GM18951 (cell line): ENCODE measurements at regions not wholly inside any gene's neighbourhood (a gene's known extent, or its start where the extent isn't known, plus 50 kb on each side); places are given as distances from the start of the nearest gene placed in this dataset.

Experiments
- POLR2A ChIP-seq: IDR thresholded peaks from 4 replicates; pipeline ENCODE4 v1.6.1; 2011; ENCODE audit warnings: mild to moderate bottlenecking; ENCODE audit not compliant: insufficient read length, insufficient read depth; ENCODE audit errors: extremely low read depth
- in situ Hi-C: fragments of 300-500 bp; cut with MboI; formaldehyde crosslinking; loops from one replicate; pipeline ENCODE4 v1.12.0; 2022; ENCODE audit warnings: low sequenced_read_pairs, mixed read lengths, inconsistent platforms; ENCODE audit not compliant: unreplicated experiment

- in situ Hi-C loops: no loop called here
- no peak for TF ChIP-seq POLR2A
Observed at GRCh38 chr3:194082743-194083636, 53.0 kb upstream of the HES1 start.

- no peak for TF ChIP-seq POLR2A
- in situ Hi-C loops: no loop called here
Observed at GRCh38 chr3:194083637-194084224, 52.2 kb upstream of the HES1 start.

DNA sequence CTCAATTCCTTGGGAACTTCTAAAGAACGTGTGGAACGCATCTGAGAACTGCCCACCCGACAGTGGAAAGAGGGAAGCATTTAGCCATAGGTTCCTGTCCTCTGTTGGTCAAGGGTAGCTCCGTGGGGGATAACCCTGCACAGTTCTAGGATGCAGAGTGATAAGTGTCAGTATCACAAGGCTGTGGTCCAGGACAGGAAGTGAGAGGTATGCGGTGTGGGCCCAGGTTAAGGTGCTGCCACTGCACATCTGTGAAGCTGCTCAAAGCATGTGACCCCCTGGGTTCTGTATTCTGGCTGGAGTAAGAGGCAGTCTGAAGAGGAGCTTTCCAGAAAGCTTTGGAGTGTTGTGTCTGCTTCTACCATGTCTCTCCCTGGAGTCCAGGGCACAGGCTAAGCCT is 51.7 kb upstream of the HES1 start:
- in situ Hi-C loops: no loop called here
- no peak for TF ChIP-seq POLR2A
